SH-SY5Y (cell line): ENCODE measurements at regions not wholly inside any gene's neighbourhood (a gene's known extent, or its start where the extent isn't known, plus 50 kb on each side); places are given as distances from the start of the nearest gene placed in this dataset.

Source experiments
- GATA2 ChIP-seq: IDR thresholded peaks from 2 replicates; pipeline ENCODE4 v1.6.1; 2011; ENCODE audit warnings: mild to moderate bottlenecking, low read depth, low read length
- GATA3 ChIP-seq: IDR thresholded peaks from 2 replicates; pipeline ENCODE4 v1.6.1; 2011; ENCODE audit warnings: low read depth, mild to moderate bottlenecking, low read length, moderate library complexity

GRCh38 chr4:115489279-115489678 is 375.9 kb upstream of the NDST4 start:
- no peak for TF ChIP-seq GATA3
- TF ChIP-seq GATA2 = no peak

- no peak for TF ChIP-seq GATA3
- TF ChIP-seq GATA2 = no peak
Measured at GRCh38 chr4:115485402-115485801, 372.0 kb upstream of the NDST4 start.

DNA sequence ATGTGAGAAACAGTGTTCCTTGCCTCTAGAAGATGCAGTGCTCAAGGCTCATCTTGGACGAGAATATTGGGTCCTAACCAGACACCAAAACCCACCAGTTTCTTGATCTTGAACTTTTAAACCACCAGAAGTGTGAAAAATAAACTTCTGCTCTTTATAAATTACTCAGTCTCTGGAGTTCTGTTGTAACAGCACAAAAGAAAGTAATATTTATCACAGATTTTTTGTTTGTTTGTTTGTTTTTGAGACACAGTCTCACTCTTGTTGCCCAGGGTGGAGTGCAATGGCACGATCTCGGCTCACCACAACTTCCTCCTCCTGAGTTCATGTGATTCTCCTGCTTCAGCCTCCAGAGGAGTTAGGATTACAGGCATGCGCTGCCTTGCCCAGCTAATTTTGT is 371.1 kb upstream of the NDST4 start:
- TF ChIP-seq GATA2 (no peak), GATA3 (no peak)

DNA sequence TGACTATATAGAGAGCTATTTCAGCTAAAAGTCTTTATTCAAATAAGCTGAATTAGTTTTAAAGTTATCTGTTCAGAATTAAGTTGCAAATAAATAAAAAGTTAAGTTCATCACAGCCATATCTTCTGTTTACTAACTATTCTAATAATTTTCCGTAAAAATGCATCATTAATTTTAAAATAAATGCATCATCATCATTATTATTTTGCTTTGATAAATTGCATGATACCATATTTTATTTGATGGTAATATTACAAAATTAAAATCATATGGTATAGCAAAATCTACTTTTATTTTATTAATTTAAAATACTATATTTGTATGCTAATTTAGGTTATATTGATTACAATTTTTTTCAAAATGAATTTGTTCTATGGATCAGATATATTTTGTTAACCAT is 357.3 kb upstream of the NDST4 start:
- TF ChIP-seq GATA2 (no peak), GATA3 (no peak)

DNA sequence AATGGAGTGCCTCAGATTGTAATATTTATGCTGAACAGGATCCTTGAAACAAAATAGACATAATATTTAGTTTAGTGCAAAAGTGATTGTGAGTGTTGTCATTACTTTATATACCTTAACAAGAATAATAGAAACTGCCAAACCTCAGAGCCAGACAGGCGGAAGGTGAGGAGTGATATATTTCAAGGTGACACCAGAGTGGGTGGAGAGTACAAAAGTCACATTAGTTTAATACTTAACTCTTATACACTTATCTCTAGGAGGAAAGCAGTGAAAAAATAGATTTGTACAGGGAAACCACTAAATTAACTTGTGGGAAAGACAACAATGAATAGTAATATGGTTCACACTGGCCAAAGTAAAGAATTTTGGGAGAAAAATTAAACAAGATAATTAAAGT is 342.8 kb upstream of the NDST4 start:
- TF ChIP-seq GATA2 (no peak), GATA3 (no peak)

GRCh38 chr4:115454228-115454627 is 340.8 kb upstream of the NDST4 start:
- no peak for TF ChIP-seq GATA3
- no peak for TF ChIP-seq GATA2

DNA sequence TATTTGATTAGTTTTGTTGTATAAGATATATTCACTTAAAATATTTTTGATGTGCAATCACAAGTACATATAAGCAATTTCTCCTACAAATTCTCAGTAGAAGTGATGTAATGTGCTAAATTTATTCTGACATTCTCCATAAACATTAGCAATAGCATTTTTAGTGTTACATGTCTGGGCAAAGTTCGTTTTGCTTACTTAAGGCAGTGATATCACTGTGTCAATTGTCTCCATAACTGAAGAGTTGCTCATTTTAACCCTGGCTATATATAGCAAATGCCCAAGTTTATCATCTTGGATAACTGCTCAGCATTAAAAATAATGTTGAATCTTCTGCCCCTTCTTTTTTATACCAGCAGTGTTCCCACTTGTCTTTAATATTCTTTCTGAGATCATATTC is 340.0 kb upstream of the NDST4 start:
- no peak for TF ChIP-seq GATA3
- TF ChIP-seq GATA2 = no peak

- TF ChIP-seq GATA3 (no peak), GATA2 (no peak)
Measured at GRCh38 chr4:115437739-115438138, 324.3 kb upstream of the NDST4 start.

- TF ChIP-seq GATA3 (no peak), GATA2 (no peak)
Measured at GRCh38 chr4:115433491-115433890, 320.1 kb upstream of the NDST4 start.

DNA sequence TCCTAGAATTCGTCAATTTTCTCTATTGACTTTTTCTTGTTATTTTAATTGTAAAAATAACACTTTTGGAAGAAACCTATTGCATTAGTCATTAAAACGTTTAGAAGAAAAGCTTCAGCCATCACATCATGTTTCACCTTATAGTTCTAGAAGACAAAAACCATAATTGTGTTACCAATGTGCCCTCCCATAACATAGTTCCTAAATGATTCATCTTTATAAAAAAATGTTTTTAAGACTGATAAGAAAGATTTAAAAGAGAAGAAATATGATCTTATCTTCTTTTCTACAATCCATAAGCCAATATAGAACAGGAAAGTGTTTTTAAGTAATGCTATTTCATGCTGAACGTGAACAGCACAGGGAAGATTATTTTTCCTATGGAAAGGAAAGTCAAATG is 316.6 kb upstream of the NDST4 start:
- no peak for TF ChIP-seq GATA3
- no peak for TF ChIP-seq GATA2

DNA sequence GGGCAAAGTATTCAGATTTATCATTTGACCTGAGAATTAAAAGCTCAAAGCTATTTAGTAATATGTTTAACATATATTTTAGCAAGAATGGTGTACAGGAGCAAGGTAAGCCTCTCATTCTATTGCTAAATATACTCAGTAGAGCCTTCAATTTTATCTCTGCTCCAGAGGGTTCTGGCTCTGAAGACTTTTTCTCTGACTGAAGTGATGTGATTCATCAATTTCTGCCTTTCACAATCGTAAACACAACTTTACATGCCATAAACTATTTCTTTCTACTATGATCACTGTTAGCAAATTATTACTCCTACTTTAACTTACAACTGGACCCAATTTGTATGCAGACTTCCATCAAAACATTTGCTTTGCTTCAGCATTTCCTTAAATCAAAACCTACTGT is 315.0 kb upstream of the NDST4 start:
- TF ChIP-seq GATA2 = no peak
- TF ChIP-seq GATA3 = no peak

GRCh38 chr4:115424852-115425251 is 311.4 kb upstream of the NDST4 start:
- TF ChIP-seq GATA3 (no peak), GATA2 (no peak)

GRCh38 chr4:115418635-115419396 is 305.4 kb upstream of the NDST4 start:
- TF ChIP-seq GATA3 (no peak), GATA2 (no peak)

GRCh38 chr4:115396034-115396433 is 282.6 kb upstream of the NDST4 start:
- no peak for TF ChIP-seq GATA2
- no peak for TF ChIP-seq GATA3

DNA sequence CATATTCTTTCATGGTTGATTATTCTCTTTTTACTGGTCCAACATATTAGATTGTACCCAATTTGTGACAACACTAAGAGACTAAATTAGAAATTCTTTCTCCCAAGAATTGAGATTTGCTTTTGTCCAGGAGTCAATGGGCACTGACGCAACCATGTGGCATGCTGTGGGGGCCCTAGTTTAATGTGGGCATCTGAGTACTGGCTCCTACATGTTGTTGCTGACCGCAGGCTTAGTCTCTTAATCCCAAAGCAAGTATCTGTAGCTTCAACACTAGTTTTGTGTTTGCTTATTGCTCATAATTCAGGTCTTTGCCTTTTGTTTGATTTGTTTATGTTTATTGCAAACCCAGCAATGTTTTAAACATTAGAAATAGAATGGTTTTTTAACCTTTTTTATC is 263.4 kb upstream of the NDST4 start:
- TF ChIP-seq GATA3 = no peak
- TF ChIP-seq GATA2 = no peak

DNA sequence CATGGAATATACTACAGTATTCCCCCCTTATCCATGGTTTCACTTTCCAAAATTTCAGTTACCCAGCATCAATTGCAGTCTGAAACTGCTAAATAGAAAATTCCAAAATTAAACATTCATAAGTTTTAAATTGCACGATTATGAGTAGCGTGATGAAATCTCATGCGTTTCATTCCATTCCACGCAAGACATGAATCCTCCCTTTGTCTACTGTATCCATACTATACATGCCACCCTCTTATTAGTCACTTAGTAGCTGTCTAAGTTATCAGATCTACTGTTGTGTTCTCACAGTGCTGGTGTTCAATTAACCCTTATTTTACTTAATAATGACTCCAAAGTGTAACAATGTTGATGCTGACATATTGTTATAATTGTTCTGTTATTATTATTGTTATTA is 261.2 kb upstream of the NDST4 start:
- TF ChIP-seq GATA3 (no peak), GATA2 (no peak)
